HG03159 (cell line): ENCODE measurements at regions not wholly inside any gene's neighbourhood (a gene's known extent, or its start where the extent isn't known, plus 50 kb on each side); places are given as distances from the start of the nearest gene placed in this dataset.
"Not testable (repeated sequence)": the region's sequence is repeated elsewhere in the genome, so short reads cannot be mapped to it uniquely, and the experiment has no call there.

ENCODE experiments used
- ATAC-seq: cut with Tn5 transposase; IDR thresholded peaks from one replicate; pipeline ENCODE4 v1.9.1; 2021; ENCODE audit warnings: mild to moderate bottlenecking, moderate library complexity; ENCODE audit not compliant: unreplicated experiment

DNA sequence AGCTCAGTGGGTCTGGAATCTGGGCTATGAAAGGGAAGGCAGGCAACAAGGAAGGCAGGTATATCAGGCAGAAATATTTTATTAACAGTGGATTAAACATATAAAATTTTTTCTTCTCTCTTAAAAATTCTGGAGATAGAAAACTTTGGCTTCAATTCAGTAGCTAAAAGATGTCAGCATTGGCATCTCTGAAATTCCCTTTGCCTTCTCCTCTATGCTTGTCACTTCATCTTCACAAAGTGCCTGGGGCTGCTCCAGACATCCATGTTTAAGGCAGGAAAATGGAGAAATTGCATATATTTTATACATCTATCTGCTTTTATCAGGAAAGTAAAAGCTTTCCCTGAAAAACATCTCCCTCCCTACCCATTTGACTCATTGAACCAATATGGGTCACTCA lies 894.1 kb upstream of the API5 start:
- no peak for ATAC-seq

DNA sequence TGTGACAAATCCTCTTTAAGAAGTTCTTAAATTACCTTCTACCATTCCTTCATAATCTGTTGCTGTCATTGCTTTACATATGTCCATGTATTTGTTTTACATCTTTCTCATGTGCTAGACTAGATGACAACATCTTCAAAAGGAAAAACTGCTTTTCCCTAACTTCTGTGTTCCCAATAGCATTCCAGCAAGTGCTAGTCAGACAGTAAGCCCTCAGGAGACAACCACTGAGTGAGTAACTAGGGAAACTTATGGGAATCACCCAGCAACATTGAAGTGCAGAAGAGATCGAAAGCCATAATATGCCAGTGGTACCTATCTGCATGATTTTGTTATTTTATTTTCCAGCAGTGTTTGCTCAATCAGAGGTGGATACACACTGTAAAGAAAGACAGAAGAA lies 889.7 kb upstream of the API5 start:
- ATAC-seq = no peak

DNA sequence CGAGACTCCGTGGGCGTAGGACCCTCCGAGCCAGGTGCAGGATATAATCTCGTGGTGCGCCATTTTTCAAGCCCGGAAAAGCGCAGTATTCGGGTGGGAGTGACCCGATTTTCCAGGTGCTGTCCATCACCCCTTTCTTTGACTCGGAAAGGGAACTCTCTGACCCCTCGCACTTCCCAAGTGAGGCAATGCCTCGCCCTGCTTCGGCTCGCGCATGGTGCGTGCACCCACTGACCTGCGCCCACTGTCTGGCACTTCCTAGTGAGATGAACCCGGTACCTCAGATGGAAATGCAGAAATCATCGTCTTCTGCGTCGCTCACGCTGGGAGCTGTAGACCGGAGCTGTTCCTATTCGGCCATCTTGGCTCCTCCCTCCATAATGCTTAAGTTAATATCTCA lies 876.9 kb upstream of the API5 start:
- not testable (repeated sequence) for ATAC-seq

DNA sequence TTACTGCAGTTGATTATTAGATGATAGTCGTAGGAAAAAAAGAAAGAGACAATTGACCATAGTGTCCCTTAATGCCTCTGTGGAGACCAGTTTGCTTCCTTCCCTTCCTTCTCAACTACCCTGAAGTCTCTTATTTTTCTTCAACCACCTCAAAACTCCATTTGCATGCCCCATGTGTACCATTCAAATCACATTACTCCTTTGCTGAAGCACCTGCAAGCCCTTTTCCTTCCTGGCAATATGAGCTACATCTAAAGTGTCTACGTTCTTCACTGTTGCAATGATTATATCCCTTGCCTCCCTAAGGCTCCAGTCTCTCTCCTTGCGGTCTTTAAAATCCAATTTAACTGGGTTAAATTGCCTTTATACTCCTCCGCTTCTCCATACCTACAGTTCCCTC lies 867.4 kb upstream of the API5 start:
- ATAC-seq = no peak

DNA sequence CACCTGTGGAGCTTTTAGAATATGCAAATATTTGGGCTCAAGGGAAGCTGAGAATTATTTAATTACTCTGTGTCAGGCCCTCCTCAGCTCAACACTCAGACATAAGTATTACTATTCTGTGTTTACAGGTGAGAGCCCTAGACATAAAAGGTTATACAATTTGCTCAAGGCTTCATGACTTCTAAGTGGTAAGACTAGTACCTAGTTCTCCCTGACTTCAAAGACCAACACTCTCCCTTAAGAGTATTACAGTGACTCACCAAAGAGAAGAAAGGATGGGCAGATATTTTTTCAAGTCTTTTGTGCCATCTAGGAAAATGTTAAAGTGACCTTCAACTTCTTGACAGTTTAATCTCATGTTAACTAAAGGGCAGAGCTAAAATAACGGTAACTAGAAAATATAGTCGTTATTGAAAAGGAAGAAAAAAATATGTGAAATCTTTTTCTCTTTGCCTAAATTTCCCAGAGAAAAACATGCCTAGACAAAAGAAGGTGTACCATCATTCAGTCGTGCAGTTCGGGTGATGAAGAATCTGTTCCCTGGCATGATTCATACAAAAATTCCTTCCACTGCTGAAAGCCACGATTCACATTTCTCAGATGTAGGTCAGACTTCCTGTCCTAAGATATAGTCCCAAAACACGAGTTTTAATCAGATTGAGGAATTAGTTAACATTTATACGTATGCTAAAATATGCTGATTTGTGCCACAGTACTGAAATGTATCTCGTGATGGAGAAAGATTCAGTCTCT lies 849.1 kb upstream of the API5 start:
- ATAC-seq = no peak

DNA sequence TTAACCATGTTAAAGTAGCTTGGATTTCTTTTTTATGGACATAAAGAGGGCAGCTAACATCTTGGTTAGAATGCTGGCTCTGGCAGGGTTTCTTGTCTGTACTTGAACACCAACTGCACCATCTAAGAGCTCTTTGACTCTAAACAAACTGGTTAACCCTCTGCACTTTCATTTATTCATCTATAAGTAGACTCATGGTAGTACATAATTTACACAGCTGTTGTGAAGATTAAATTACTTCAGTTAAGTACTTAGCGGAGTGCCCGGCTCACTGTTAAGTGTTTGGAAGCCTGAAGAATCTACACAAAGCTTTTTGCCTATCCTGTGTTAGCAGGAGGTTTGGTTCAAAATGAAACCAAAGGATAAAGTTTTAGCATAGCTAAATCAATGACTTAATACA lies 846.2 kb upstream of the API5 start:
- ATAC-seq = no peak

DNA sequence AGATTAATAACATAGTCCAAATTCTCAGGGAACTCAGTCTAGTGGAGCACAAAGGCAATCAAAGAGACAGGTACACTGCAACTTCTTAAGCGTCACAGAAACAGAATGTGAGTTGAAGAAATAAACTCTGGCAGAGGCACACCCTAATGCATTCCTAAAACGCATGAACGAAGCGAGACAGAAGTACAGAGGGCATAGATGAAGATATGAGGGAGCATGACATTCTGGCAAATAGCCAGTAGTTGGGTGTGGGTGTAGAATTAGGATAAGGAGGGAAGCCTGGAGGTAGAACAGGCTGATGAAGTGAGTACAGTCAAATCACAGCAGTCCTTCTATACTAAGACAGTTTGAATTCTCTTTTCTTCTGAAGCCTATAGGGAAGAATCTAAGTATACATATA lies 838.7 kb upstream of the API5 start:
- no peak for ATAC-seq

DNA sequence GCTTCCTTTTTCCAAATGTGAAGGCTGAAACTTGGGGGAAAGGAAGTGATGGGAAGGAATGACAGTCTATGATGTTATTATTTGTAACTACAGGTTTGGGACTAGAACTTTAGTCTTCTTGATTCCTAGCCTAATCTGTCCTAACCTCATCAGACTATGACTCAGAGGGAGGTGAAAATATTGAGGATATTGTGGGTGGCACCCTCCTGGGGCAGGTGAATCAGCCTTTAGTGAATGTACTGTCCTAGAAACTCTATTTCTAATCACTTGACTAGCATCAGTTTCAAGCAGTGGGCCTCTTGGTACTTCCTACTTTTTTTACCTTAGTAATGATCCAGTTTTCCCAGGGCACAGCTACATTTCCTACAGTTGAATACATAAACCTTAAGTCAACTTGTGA lies 829.0 kb upstream of the API5 start:
- no peak for ATAC-seq

DNA sequence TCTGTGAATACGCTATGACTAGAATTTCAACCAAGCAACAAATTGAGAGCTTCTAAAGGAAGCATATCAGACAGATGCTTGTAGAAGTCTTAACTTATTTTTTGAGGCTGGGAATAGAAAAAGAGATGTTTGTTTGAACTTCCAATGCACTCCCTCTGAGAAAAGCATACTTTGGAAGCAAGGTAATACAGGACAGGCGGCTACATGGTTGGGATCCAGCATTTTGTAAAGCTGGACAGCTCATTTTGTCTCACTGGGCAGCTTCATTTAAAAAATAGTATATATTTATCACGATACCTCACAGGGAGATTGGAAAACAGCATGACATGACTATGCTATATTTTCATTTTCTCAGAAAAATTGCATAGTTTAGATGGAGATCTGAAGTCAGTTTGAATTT lies 821.3 kb upstream of the API5 start:
- no peak for ATAC-seq

DNA sequence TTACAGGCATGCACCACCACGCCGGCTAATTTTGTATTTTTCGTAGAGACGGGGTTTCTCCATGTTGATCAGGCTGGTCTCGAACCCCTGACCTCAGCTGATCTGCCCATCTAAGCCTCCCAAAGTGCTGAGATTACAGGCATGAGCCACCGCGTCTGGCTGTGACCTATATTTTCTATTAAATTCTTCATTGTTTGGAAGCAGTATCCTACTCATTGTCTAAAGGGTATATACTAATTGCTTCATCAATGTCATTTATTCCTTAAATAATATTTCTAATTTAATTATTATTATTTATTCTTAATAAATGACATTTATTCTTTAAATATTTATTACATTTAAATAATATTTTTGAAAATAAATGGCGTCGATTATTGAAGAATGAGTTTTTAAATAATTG lies 817.3 kb upstream of the API5 start:
- ATAC-seq = no peak

DNA sequence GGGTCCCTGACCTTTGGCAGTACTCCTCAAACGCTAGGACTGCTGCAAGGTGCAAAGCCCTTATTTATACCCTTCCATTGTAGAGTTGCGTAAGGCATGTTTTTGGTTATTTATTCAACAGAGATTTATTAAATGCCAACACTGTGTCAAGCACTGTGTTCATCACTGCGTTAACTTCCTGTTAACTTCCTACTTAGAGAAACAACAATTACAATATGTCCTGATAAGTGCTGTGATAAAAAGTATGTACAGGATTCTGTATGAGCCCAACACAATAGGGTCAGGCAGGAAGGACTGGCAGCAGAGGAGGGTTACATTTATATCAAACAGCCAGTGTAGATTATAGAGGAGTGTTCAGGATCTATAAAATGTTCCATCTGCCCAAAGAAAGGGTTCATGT lies 812.8 kb upstream of the API5 start:
- no peak for ATAC-seq

DNA sequence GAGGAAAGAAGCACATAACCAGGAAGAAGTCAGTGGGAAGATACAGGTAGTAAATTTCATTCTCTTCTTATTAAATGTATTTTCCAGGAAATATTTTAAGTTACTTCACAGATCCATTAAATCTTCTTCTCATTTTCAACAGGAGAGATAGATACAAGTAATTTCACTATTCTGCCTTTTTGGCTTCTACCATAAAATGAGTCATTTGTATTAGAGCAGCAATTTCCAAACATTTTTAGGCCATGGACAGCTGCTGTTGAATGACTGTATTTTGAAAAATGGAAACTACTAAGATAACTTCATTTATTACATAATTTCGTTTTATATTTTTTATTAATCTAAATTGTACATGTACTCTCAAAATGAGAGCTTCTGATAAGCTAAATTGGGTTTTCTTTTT lies 809.6 kb upstream of the API5 start:
- ATAC-seq = no peak

DNA sequence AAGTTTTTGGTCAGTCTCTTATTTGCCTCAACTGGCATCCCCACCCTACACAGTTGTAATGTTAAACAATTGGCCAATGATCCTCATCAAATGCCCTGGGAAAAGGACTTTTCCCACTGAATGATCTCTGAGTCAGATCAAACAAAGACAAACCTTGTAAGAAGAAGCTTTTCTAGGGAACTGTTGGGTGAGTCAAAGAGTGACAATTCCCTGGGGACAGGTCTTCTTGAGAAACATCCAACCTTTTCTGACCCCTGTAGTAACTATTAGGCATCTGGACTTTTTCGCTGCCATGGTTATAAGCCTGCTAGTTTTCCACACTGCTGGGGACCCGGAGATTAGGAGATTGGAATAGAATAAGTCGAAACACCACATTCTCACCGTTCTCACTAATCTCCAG lies 789.8 kb upstream of the API5 start:
- no peak for ATAC-seq

DNA sequence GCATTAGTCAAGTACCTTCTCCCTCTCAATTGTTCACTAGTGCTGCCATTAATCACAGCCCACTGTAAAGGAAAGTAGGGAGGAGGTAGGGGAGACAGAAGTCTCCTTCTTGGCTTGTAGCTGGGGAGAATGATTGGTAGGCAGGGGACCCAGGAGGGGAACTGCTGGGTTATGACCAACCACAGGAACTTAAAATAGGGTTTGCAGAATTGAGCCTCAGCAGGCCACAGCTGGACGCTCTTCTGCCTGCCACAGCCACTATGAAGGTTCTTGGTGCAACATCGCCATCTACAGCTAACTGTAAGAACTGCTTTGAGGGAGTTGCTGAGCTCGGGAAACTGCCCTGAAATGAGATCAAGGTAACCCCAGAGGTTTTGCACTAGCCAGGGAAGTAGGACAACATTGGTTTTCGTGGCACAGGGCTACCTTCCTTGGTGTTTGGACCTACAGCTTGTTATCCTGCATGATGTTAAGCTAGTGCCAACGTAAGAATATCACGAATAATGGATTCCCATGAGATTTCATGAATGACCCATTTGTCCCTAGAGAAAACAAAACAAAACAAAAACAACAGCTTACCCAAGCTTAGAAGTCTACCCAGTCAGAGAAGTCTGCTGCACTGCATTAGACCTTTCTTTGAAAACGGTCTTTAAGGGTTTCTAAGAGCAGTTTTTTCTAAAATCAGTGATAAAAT lies 787.1 kb upstream of the API5 start:
- ATAC-seq = peak; percentile 98

DNA sequence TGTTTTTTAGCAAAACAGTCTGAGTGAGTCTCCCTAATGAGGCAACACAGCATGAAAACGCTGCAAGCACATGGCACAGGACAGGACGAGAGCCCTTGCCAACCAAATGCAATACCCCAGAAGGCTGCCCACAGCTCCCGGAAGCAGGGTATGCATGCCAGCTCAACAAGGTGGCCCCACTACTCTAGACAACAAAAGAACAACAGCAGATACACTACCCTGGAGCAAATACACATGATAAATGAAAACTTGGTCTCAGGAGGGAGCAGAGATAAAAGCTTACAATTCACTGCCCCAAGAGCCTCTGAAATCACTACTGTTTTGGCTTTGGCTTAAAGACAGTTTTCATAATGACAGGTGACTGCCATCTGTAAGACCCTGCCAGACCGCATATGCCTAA lies 785.4 kb upstream of the API5 start:
- ATAC-seq = no peak

DNA sequence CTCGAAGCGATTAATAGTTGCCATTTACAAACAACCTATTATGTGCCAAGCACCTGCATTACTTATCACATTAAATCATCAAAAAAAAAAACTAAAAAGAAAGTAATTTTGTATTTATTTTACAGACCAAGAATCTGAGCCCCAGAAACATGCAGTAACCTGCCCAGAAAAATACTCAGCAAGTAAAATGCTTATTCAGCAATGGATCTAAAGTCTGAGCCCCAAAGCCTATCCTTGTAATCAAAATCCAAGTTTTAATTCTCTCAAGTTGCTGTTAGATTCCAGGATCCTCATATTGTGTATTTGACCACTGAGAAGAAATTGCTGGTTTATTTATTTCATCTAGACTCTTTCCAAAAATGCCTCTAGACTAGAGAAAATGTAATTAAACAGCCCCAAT lies 783.3 kb upstream of the API5 start:
- ATAC-seq = no peak

DNA sequence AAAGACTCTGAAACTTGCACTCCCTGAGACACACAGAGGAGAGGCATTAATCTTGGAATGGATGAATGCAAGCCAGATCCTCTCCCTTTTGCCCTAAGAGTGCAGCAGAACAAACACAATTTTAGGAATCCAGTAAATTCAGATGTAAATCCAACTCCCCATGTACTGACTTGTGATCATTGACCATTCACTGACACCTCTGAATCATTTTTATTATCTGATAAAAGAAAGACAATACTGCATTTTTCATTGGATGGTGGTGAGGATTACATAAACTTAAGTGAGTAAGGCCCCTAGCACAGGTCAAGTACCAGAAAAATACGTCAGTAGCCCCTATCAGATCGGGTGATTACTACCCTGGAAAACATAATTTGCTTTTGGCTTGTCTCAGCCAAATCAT lies 782.9 kb upstream of the API5 start:
- no peak for ATAC-seq

DNA sequence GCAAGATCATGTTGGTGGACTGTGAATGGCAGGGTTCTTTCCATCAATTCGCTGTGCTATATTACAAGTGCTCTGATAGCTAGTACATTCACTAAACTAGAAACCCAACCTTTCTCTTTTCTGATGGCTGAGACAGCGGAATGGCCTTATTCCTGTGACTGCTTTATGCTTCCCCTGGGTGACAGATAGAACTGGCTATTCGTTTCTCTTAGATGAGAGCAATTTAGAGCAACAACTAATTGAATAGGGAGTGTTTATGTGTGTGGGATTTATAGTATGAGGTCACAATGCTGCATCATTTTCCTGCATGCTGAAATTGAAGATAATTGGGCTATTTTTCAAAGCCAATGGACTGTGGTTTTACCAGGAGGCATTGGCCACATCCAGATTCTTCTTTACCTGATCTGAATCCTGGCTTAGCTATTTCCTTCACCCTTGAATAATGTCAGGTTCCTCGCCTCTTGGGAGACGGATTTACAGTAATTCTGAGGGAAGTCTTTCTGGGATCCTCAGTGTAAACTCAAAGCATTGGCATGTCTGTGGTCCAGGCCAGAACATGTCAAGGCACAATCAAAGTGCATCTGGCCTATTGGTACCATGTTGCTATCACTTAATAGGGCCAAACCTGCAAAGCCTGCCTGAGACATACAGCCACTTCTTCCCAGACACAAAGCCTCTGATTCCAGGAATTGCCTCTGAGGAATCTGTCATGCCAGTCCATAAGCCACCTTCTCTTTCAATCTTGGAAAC lies 775.0 kb upstream of the API5 start:
- ATAC-seq = no peak

DNA sequence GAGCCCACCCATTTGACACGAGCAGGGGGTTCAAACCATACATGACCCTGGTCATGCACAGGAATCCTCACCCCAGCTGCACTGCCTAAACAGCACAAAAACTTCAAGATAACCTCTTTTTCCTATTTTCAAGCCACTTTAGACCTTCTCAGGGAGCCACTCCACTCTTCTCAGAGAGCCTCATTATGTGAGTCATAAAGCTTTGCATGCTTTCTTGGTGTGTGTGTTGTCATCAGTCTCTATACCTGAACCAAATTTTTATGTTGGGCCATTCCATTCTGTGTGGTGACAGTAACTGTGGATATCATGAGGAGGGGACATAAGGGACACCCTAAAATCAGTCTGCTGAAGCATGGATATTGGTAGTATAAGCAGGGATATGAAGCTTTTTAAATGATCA lies 769.5 kb upstream of the API5 start:
- no peak for ATAC-seq

DNA sequence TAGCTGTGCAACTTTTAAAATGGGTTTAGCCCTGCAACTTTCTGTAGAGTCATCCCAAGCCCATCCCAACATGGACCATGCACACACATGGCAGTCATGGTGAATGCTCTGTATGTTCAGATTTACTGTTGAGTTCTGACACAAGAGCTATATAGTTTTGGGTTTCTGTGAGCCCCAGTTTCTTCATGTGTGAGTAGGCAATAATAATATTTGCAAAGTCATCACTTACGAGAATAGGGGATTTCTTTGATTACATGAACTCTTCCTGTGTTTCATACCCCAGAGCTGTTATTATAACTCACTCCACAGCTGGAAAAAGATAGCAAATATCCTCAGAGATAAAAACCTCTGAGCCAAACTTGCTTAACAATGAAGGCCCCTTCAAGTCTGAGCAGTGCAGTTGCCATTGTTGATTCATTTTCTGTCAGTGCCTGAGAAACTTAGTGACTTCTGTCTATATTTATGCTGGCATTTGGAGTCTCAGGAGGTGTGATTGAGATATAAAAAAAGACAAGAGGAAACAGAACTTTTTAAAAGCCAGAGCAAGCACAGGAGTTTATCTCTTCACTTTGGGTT lies 767.9 kb upstream of the API5 start:
- no peak for ATAC-seq

DNA sequence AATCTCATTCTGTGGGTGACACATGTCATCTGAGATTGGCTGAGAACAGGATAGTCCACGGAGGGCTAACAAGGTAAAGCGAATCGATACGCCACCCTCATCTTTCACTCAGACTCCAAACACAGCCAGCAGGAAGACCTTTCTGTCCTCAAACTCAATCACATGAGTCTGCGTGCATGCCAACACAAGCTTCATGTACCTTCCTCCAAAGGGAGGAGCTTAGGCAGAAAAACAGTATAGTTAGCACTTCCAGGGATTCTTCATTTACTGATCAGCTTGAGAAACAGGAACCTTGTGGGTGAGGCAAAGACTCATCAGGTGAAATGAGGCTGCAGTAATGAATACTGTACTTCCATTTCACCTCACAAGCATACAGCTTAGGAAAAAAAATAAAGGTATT lies 767.1 kb upstream of the API5 start:
- no peak for ATAC-seq

DNA sequence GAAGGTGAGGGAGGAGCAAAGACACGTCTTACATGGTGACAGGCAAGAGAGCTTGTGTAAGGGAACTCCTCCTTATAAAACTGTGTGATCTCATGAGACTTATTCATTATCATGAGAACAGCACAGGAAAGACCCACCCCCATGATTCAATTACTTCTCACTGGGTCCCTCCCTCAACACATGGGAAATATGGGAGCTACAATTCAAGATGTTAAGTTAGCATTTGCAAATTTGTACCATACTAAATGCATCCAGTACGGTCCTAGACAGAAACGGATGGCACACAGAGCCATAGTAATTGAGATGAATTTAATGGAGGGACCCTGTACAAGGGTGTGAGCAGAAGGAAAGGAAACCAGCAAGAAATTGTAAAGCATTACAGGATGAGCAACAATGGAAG lies 765.8 kb upstream of the API5 start:
- ATAC-seq = no peak
